Activated CD8-positive, alpha-beta memory T cell treated with anti-CD3 and anti-CD28 coated beads for 1 hour (primary cell): ENCODE measurements at regions not wholly inside any gene's neighbourhood (a gene's known extent, or its start where the extent isn't known, plus 50 kb on each side); places are given as distances from the start of the nearest gene placed in this dataset.
"Not testable (repeated sequence)": the region's sequence is repeated elsewhere in the genome, so short reads cannot be mapped to it uniquely, and the experiment has no call there.

Experiments
- DNase-seq, 2 donors: peaks; one replicate each; pipeline ENCODE4 v3.0.0-alpha.2; 2020; ENCODE audit warnings: low read depth in 1 of 2; ENCODE audit errors: extremely low read depth in 1 of 2

DNA sequence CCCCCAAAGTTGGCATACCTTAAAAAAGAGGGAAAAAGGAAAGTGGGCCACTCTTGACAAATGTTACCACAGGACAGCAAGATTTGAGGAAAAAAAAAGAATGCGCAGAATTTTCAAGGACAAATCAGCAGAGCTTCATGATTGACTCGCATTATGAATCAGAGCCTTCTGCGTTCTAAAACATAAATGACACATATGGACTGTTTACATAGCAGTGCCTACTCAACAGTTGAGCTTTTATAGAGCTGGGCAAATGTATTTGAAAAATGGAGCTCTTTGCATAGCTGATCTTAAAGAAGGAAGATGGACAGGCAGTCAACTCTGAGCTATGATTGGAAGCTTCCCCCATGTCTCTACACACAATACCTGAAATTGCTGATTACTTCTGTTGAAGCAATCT is 213.2 kb upstream of the NT5E start:
- no peak for DNase-seq

DNA sequence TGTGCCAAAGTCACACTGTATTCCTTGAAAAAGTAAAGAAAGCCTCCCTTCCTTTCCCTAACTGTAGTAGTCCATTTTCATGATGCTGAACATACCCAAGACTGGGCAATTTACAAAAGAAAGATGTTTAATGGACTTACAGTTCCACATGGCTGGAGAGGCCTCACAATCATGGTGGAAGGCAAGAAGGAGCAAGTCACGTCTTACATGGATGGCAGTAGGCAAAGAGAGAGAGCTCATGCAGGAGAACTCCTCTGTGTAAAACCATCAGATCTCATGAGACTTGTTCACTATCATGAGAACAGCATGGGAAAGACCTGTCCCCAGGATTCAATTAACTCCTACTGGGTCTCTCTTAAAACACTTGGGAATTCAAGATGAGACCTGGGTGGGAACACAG is 222.5 kb upstream of the NT5E start:
- not testable (repeated sequence) for DNase-seq

DNA sequence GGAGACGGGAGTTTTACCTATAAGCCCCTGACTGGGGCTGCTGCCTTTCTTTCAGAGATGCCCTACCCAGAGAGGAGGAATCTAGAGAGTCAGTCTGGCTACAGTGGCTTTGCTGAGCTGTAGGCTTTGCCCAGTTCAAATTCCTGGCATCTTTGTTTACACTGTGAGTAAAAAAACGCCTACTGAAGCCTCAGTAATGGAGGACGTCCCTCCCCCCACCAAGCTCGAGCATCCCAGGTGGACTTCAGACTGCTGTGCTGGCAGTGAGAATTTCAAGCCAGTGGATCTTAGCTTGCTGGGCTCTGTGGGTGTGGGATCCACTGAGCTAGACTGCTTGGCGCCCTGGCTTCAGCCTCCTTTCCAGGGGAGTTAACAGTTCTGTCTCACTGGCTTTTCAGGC is 237.1 kb upstream of the NT5E start:
- DNase-seq: not testable (repeated sequence)

DNA sequence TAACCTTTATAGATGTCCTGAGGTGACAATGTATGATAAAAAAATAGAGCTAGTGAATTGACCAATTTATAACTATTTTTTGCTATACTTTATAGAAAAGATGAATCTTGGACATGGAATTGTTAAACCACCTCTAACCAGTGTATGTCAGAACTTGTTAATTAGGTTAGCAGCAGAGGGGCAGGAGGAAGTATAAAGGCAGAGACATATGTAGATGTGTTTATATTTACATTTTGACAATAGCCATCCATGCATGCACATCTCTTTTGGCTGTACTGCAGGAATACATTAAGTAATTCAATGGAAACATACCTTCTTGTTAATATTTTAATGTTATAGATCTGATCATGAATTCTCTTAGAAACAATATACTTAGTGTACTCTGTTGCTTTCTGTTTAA is 254.6 kb upstream of the NT5E start:
- DNase-seq: no peak

DNA sequence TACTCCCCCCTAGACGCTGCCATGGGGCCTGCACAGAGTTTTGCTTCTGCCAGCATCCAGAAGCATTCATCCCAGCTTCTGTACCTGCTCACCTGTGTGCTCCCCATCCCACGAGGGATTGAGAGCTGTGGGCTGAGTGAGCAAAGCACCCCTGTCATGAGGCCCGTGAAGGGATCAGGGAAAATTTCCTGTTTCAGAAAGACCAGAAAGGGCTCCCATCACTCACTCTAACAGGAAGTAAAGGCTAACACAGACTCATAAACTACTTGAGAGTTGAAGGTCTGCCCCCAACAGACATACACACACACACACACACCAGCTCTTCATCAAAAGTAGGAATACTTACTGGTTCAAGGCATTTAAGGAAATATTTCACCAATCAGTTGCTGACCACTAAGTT is 256.5 kb upstream of the NT5E start:
- DNase-seq: no peak

DNA sequence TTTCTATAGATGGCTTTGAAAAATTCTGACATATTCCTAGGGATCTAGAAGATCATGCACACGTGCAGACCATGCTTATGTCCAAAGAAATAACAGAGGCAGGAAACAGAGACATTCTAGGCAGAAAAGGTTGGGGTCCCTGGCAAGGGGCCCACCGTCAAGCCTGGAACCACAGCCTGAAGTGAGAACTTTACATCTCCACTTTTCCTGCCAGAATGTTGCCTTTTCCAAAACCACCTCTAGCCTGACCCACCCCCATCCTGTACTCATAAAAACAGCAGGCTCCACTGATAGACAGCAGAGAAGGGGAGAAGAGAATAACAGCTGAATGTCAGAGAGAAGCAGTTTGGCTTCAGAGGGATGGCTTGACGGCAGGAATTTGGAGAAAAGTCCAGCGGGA is 257.3 kb upstream of the NT5E start:
- no peak for DNase-seq

DNA sequence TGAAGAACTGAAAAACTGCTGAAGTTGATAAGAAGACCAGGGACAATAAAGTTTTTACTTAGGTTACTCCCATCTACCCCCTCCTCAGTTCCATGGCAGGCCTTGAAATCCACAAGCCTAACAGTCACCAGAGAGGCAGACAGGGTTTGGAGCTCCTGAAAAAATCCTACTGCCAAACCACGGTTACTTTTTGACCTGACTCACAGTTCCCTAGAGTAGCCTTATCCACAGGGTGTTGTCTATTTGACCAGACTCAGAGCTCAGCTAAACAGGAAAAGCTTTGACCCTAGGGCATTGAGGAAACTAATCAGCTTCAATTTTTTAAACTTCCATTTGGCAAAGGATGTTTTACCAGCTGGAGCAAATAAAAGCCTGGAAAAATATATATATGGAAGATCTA is 257.7 kb upstream of the NT5E start:
- no peak for DNase-seq

DNA sequence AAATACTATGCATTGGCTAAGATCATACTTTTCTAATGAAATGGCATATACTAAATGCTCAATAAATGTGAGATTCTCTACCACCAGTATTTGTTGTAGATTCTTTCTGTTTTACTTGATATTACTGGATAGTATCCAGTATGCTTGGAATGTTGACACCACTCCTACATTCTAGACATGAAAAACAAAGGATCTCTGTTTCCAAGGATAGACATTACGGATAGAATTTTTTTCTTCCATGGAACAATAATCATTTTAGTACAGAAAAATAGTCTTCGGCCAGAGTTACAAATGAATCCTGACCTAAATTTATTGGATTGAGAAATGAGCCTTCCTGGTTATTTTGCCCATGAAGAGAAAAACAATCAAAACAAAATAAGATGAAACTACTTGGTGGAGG is 258.2 kb upstream of the NT5E start:
- DNase-seq: no peak

DNA sequence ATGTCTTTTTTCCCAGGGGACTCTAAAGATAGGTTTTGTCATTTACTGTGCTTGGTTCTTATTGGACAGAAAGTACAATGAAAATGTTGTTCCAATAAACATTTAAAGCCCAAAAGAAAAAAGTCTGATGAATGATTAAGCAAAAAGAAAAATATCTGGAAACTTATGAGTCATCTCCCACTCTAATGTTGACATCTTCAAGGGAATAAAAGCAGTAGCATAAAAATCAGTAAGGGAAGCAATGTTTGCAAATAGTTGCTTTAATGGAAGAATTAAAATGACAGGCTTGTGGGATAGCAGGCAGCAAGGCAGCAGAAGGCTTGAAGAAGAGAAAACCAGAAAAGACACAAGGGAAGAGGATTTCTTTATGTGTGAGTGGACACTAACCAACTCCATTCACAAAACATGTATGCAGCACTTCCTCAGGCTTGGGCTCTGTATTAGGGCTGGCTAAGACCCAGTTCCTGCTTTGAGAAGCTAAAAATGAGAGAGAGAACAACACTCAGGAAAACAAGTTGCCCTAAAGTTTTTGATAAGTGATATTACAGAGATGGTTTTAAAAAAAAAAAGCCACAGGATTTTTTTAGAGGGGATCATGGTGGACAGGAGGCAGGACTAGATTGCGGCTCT is 263.2 kb upstream of the NT5E start:
- no peak for DNase-seq

DNA sequence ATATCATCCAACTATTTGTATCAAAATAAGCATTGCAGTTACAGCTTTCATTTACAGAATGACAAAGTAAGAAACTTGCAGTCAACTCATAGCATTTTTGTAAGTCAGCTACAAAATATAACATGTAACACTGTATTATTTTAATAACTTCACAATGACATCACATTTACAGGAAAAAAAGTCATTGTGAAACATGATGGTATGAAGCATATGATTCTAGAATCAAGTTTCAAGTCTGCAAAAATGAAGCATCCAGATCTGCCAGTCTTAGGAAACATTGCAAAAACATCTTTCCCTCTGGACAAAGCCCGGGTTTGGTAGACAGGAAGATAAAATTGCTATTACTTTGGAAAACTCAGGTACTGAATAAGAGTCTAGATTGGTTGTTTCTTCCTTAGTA is 263.9 kb upstream of the NT5E start:
- no peak for DNase-seq

DNA sequence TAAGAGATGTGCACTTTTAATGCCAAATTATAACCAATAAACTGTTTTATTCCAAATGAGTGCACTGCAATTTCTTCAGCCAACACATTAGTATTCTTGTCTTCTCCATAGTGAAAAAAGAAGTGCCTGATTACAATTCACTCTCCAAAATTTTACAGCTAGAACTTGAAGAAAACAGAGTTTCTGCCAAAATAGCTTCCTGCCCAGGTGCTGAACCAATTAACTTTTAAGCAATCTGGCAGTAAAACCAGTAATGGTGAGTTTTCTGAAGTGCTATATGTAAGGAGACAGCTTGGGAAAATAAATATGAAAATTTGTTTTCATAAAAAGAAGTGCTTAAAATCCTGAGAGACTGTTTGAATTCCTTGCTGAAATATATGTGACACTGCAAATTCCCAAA is 266.0 kb upstream of the NT5E start:
- no peak for DNase-seq

DNA sequence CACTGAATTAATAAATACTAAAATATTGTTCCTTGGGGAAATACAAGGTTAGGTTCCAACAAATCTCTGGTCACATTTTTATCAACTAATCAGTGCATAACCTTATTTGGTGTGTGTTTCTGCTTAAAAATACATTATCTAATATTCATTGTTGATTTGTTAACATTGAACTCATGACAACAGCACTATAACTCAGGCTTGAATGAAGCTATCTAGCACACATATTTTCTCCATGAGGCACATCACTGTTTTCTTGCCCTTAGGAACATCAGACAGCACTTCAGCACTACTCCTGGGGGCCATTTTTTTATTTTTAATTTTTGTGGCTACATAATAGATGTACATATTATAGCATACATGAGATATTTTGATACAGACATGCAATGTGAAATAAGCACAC is 277.2 kb upstream of the NT5E start:
- no peak for DNase-seq

DNA sequence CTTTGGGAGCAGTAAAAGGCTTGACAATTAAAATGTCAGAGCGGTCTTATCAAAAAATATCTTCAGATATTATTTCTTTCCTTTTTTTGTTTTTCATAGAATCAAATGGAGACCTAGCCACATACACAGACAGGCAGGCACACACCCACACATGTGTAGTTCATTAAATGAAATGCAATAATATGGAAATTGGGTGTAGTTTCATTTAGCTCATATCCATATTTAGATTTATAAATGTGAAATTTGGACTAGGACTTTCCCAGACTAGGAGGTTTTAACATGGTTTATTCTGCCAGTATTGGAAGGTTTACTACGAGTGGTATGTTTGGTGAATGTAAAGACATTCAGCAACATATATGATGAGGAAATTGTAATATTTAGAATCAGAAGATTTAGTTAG is 277.7 kb upstream of the NT5E start:
- no peak for DNase-seq

DNA sequence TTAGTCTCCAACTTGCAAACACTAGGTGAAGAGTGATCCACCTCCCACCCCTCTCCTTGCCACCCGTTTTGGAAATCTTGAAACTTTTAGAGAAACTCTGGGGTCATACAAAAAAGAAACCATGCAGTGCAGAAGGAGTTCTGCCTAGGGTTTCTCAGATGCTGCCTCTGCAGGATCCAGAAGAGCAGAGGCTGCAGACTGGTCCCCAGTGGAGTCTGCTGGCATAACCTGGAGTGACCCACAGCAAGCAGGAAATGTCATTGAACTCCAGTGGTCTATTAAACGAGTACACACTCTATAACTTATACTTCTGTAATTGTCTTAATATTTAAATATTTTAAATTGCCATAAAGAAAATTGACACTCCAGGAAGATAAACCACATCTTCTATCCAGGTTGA is 280.7 kb upstream of the NT5E start:
- DNase-seq: no peak

DNA sequence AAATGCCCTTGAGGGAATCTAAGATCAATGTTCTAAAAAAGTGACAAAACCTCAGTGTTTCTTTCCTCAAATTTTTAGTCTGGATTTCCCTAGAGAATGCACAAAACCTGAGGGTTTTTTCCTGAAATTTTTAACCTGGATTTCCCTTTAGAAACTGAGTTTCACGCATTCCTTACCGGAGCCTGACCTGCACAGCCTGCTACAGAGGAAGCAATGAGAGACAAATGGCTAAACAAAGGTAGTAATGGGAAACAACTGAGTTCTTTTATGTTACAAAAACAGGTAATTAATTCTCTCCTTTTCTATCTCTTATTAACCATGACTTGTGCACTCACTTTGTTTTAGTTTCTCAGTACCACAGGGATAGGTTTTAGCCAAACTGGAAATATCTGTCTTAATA is 281.7 kb upstream of the NT5E start:
- DNase-seq: no peak

DNA sequence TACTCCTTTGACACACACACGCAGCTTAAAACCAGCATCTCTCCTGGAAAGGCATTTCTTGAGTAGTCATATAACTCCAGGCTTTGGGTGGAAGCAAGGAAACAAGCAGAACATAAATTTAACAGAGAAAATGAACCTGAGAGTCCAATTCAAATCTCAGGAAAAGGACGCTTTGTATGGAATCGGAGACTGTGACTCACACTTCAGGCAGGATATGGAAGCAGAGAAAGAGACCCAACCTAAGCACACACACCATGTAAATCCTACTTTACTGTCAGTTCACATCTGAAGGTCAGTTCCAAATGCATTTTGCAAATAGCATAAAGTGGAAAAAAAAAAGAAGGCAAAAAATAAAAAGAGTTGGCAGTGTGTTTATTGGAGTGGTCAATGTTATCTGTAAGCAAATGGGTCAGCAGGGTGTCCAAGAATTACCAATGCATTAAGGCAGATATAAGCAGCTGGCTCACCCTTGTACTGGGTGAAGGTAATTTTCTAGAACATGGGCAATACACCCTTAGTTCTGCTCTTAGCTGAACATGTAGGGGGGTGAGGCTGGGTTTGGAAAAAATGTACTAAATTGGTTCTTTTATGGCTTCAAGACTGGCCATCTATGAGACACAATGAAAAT is 283.7 kb upstream of the NT5E start:
- no peak for DNase-seq

DNA sequence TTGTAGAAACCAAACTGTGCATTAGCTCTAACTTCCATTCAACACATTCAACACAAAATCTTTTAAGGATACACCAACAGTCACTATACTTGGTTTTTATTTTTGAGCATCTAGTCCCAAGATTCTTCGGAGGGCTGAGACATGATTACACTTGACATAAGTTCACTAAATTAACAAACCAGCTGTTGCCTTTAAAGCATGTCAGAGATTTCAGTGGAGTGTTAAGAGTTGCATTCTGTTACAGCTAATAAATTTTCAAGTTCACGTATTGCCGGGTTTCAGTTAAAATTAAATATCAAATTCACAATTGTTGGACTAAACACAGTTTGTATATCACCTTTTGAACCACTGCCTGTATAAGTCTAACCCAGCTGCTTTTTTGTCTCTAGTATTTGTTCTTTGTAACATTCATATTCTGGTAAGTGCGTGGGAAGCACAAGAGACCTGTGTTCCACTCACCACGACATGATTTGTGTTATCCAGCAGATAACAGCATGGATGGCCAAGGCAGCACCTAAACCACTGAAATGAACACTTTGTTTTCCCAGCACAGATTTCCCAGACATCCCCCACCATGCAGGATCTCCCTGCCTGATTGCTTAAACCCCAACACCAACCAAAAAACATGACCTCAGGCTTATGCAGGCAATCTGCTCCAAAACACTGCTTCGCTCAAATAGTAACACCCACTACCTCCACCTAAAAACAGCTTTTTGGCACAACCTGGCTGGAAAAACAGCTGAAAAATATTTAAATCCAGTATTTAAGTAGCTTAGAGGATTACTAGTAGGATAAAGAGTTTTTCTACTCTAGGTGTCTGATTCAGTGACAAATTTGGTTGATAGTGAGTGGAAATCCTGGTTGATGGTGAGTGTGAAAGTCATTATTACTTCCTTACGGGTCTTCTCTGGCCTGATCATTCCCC is 286.5 kb upstream of the NT5E start:
- no peak for DNase-seq

DNA sequence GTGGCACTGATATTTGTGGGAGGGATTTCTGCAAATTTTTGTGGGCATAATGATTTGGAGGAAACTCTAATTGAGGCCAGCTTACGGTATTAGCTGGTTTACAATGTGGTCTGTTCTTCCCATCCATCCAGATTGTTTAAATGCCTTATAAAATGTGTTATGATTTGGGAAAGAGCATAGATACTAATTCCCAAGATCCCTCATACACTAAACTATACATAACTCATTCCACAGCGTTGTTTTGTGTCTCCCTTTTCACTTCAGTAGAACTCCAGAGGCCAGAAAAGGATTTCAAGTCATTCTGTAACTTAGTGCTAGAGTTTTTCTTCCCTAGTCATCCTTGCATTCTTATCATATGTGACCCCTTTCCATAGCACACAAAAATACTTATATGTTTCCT is 292.6 kb upstream of the NT5E start:
- DNase-seq: no peak

DNA sequence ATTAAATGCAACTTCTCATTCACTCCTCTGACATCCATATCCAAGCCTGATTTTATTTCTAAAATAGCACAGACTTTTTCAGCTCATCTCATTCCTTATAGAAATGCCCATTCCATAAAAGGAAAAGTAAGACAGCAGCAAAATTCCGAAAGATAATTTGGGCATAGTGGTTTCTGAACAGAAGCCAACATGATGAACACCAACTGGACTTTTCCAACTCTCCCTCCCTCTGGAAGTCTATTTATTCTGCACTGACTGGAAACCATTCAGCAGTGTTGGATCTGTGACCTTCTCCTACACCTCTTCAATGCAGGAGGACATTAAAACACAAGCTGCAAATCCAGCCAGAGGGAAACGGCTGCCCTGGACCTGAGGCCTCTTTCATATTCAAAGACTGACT is 306.2 kb upstream of the NT5E start:
- no peak for DNase-seq

DNA sequence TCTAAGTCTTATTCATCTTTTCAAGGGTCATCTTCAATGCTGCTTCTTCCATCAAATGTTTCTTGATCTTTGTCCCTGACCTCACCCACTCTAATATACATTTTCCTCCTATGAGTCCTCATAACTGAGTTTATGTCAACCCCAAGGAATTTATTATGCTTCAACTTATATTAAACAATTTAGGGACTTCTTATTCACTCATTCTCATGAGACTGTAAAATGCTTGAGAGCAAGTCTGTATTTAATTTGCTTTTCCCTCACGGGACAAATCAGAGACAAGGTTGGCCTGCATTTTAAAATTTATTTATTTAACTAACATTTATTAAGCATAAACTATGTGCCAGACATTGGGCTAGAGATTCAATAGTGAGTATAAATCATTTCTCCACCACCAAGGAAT is 312.0 kb upstream of the NT5E start:
- DNase-seq: no peak

DNA sequence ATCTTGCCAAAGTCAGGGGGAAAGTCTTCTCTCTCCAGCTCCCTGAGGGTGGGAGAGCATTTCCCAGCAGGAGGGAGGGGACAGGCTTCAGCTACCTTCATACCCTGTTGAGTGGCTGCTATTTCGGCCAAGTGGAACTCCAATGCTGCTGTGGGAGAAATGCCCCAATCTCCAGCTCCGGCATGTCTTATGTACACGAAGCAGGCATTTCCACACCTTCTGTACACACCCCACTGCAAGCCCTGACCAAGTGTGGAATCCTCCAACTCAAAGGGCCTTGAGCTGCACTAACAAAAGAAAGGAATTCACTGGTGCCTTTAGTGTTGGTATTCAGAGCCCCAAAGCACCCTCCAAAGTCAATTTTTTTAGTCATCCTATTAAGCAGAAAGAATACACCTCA is 313.6 kb upstream of the NT5E start:
- DNase-seq: no peak
